H1 (cell line): ENCODE measurements at regions not wholly inside any gene's neighbourhood (a gene's known extent, or its start where the extent isn't known, plus 50 kb on each side); places are given as distances from the start of the nearest gene placed in this dataset.

Experiments used
- CTCF ChIA-PET: fragments of 300-600 bp; sonication (Branson Sonifier 250); formaldehyde crosslinking; loops from one replicate; lab custom pipeline; 2021; ENCODE audit not compliant: partially characterized antibody; lab: Charles Lee
- POLR2A ChIA-PET: fragments of 300-600 bp; sonication (Branson Sonifier 250); formaldehyde crosslinking; loops from one replicate; lab custom pipeline; 2021; ENCODE audit warnings: inconsistent platforms; ENCODE audit not compliant: partially characterized antibody; lab: Charles Lee
- DNase-seq, 2 experiments: peaks; one replicate each; pipeline versions ENCODE4 v3.0.0 to v3.0.0-alpha.2; 2010 to 2022; ENCODE audit warnings: low spot score in 2 of 2, low read depth in 1 of 2, mixed read lengths in 1 of 2
- FAIRE-seq: peaks from 2 replicates; lab custom pipeline; 2011; peaks lifted over from hg19 to GRCh38; lab: Jason Lieb, UNC
- H2AFZ ChIP-seq: 2 replicates; pipeline ENCODE4 v1.8.1; 2012; ENCODE audit warnings: low read length, inconsistent platforms
- H2AK5ac ChIP-seq: 2 replicates; pipeline ENCODE4 v1.6.1; 2013; ENCODE audit warnings: low read depth, low read length
- H2BK120ac ChIP-seq: replicated peaks from 2 replicates; pipeline ENCODE3; 2013; ENCODE audit warnings: low read depth, low read length, inconsistent platforms
- H2BK12ac ChIP-seq: 2 replicates; pipeline ENCODE4 v1.6.1; 2013; ENCODE audit warnings: low read depth, low read length
- H2BK15ac ChIP-seq: 2 replicates; pipeline ENCODE4 v1.6.1; 2013; ENCODE audit warnings: low read length
- H2BK20ac ChIP-seq: 2 replicates; pipeline ENCODE4 v1.6.1; 2013; ENCODE audit warnings: low read length
- H2BK5ac ChIP-seq: 2 replicates; pipeline ENCODE4 v1.6.1; 2013; ENCODE audit warnings: low read depth, low read length
- H3K14ac ChIP-seq: 2 replicates; pipeline ENCODE4 v1.6.1; 2013; ENCODE audit warnings: inconsistent platforms; ENCODE audit not compliant: insufficient read length
- H3K18ac ChIP-seq: 2 replicates; pipeline ENCODE4 v1.6.1; 2013; ENCODE audit warnings: low read length; ENCODE audit errors: extremely low read depth
- H3K23ac ChIP-seq: 2 replicates; pipeline ENCODE4 v1.6.1; 2013; ENCODE audit warnings: inconsistent platforms; ENCODE audit not compliant: insufficient read length
- H3K23me2 ChIP-seq: 2 replicates; pipeline ENCODE4 v1.6.1; 2013; ENCODE audit warnings: low read depth, low read length
- H3K27ac ChIP-seq: 2 replicates; pipeline ENCODE4 v1.6.1; 2011; ENCODE audit warnings: low read depth, low read length, inconsistent platforms
- H3K27me3 ChIP-seq, 4 experiments: replicated peaks in 1 of 4; 1 replicate in 1 of 4; 2 replicates in 3 of 4; pipeline versions ENCODE4 v1.6.1 to v1.8.1; 2011 to 2013; ENCODE audit warnings: low read length in 3 of 4, mild to moderate bottlenecking in 3 of 4, inconsistent platforms in 2 of 4, mixed read lengths in 2 of 4, moderate library complexity in 1 of 4; ENCODE audit not compliant: control insufficient read depth in 3 of 4, insufficient read depth in 3 of 4; ENCODE audit errors: extremely low read depth in 1 of 4
- H3K36me3 ChIP-seq, 4 experiments: 2 replicates each; pipeline versions ENCODE4 v1.6.1 to v1.8.1; 2011 to 2013; ENCODE audit warnings: mild to moderate bottlenecking in 4 of 4, low read length in 3 of 4, moderate library complexity in 2 of 4, control low read depth in 1 of 4, inconsistent platforms in 1 of 4; ENCODE audit not compliant: insufficient read depth in 4 of 4, control insufficient read depth in 2 of 4
- H3K4ac ChIP-seq: replicated peaks from 2 replicates; pipeline ENCODE3; 2013; ENCODE audit warnings: low read length, low read depth, mixed read lengths, inconsistent platforms; ENCODE audit not compliant: insufficient read length
- H3K4me1 ChIP-seq, 4 experiments: replicated peaks in 1 of 4; 1 replicate in 1 of 4; 2 replicates in 3 of 4; pipeline versions ENCODE4 v1.6.1 to v1.8.1; 2011 to 2013; ENCODE audit warnings: low read length in 3 of 4, inconsistent platforms in 2 of 4, mixed read lengths in 1 of 4; ENCODE audit not compliant: insufficient read depth in 4 of 4, control insufficient read depth in 3 of 4
- H3K4me2 ChIP-seq, 2 experiments: 2 replicates each; pipeline versions ENCODE4 v1.6.1 to v1.8.1; 2011 to 2013; ENCODE audit warnings: low read depth in 2 of 2, low read length in 2 of 2, control low read depth in 1 of 2, inconsistent platforms in 1 of 2, mild to moderate bottlenecking in 1 of 2; ENCODE audit not compliant: insufficient read depth in 1 of 2
- H3K4me3 ChIP-seq, 4 experiments: fragments of 200-600, 300-600 bp in 1 of 4; sonication (generic), shearing (Covaris generic), sonication (Bioruptor Twin) in 1 of 4; 2 replicates each; pipeline versions ENCODE4 v1.5.1 to v1.8.1; 2011 to 2016; ENCODE audit warnings: low read length in 4 of 4, low read depth in 3 of 4, control low read depth in 2 of 4, inconsistent platforms in 2 of 4, mild to moderate bottlenecking in 2 of 4, mixed read lengths in 1 of 4, moderate library complexity in 1 of 4; ENCODE audit not compliant: insufficient read depth in 2 of 4; ENCODE audit errors: extremely low read depth in 1 of 4
- H3K56ac ChIP-seq: replicated peaks from 2 replicates; pipeline ENCODE3; 2013; ENCODE audit warnings: low read depth, mild to moderate bottlenecking, mixed read lengths, low read length, inconsistent platforms; ENCODE audit not compliant: insufficient read length
- H3K79me1 ChIP-seq: 2 replicates; pipeline ENCODE4 v1.6.1; 2013; ENCODE audit warnings: low read depth, low read length, control low read depth
- H3K79me2 ChIP-seq, 2 experiments: 2 replicates each; pipeline versions ENCODE4 v1.6.1 to v1.8.1; 2012 to 2013; ENCODE audit warnings: low read length in 2 of 2, mild to moderate bottlenecking in 2 of 2, inconsistent platforms in 1 of 2; ENCODE audit not compliant: insufficient read depth in 2 of 2, control insufficient read depth in 1 of 2
- H3K9ac ChIP-seq, 4 experiments: replicated peaks in 1 of 4; 1 replicate in 1 of 4; 2 replicates in 3 of 4; pipeline versions ENCODE4 v1.6.1 to v1.8.1; 2011 to 2013; ENCODE audit warnings: low read depth in 3 of 4, low read length in 3 of 4, control low read depth in 2 of 4, mild to moderate bottlenecking in 2 of 4, moderate library complexity in 2 of 4, inconsistent platforms in 1 of 4; ENCODE audit errors: extremely low read depth in 1 of 4
- H3K9me3 ChIP-seq, 2 experiments: 2 replicates each; pipeline versions ENCODE4 v1.6.1 to v1.8.1; 2012 to 2013; ENCODE audit warnings: mild to moderate bottlenecking in 2 of 2, moderate library complexity in 2 of 2, control low read depth in 1 of 2, inconsistent platforms in 1 of 2, low read depth in 1 of 2, low read length in 1 of 2, mixed read lengths in 1 of 2; ENCODE audit not compliant: insufficient read depth in 2 of 2
- H4K20me1 ChIP-seq, 2 experiments: replicated peaks in 1 of 2; 2 replicates each; pipeline versions ENCODE3 to v1.8.1; 2011 to 2013; ENCODE audit warnings: inconsistent platforms in 2 of 2, low read length in 2 of 2, mild to moderate bottlenecking in 1 of 2; ENCODE audit not compliant: insufficient read depth in 2 of 2, control insufficient read depth in 1 of 2
- H4K5ac ChIP-seq: 2 replicates; pipeline ENCODE4 v1.6.1; 2013; ENCODE audit warnings: low read length, low read depth, mixed read lengths, inconsistent platforms; ENCODE audit not compliant: insufficient read length
- H4K8ac ChIP-seq: 2 replicates; pipeline ENCODE4 v1.8.0; 2013; ENCODE audit warnings: mild to moderate bottlenecking, moderate library complexity, low read length, inconsistent platforms; ENCODE audit not compliant: insufficient read depth; ENCODE audit errors: extremely low read depth
- H4K91ac ChIP-seq: replicated peaks from 2 replicates; pipeline ENCODE3; 2013; ENCODE audit warnings: low read length, mixed read lengths, inconsistent platforms; ENCODE audit not compliant: insufficient read length
- ASH2L ChIP-seq: fragments of 200-600, 300-600 bp; sonication (generic); IDR thresholded peaks from one replicate; pipeline ENCODE4 v1.7.1; 2017; ENCODE audit warnings: low read length
- ATF3 ChIP-seq: IDR thresholded peaks from 2 replicates; pipeline ENCODE4 v1.6.1; 2011; ENCODE audit warnings: low read depth, mild to moderate bottlenecking, low read length; ENCODE audit not compliant: insufficient read depth
- CBX5 ChIP-seq: fragments of 300-800, 300-1000 bp; sonication (generic); IDR thresholded peaks from 2 replicates; pipeline ENCODE4 v1.7.1; 2016; ENCODE audit warnings: antibody characterized with exemption, low read length, low read depth
- EP300 ChIP-seq, 2 experiments: IDR thresholded peaks; 1 replicate in 1 of 2; 2 replicates in 1 of 2; pipeline ENCODE4 v1.6.1; 2011 to 2012; ENCODE audit warnings: low read depth in 2 of 2, low read length in 2 of 2, mild to moderate bottlenecking in 2 of 2, borderline replicate concordance in 1 of 2, inconsistent platforms in 1 of 2, moderate library complexity in 1 of 2
- NANOG ChIP-seq: IDR thresholded peaks from 2 replicates; pipeline ENCODE4 v1.6.1; 2011; ENCODE audit warnings: low read length, low read depth, mild to moderate bottlenecking, inconsistent platforms; ENCODE audit not compliant: insufficient read depth, poor library complexity, severe bottlenecking
- POLR2AphosphoS5 ChIP-seq: IDR thresholded peaks from 2 replicates; pipeline ENCODE4 v1.6.1; 2011; ENCODE audit warnings: low read depth, low read length
- TAF7 ChIP-seq: optimal IDR thresholded peaks from 2 replicates; pipeline ENCODE3; 2011; ENCODE audit warnings: low read depth, mild to moderate bottlenecking, inconsistent platforms, low read length, moderate library complexity, borderline replicate concordance
- TBP ChIP-seq: IDR thresholded peaks from 2 replicates; pipeline ENCODE4 v1.6.1; 2011; ENCODE audit warnings: low read depth, low read length, improper control_type of control experiment
- WGBS, 2 experiments: shearing (Covaris generic) in 1 of 2; methylation state at CpG; one replicate each; pipeline versions ENCODE4 v1.1.6 to v1.1.7; 2013 to 2015; ENCODE audit warnings: low lambda C conversion rate in 2 of 2, mixed read lengths in 2 of 2, inconsistent platforms in 1 of 2, low coverage in 1 of 2, missing lambda C conversion rate in 1 of 2; ENCODE audit not compliant: insufficient replicate concordance in 2 of 2, insufficient coverage in 1 of 2, insufficient read length in 1 of 2; ENCODE audit errors: extremely low coverage in 1 of 2, missing lambda C conversion rate in 1 of 2; 5-methylcytosine and 5-hydroxymethylcytosine counted together

GRCh38 chr11:43145653-43146052 lies 166.1 kb upstream of the API5 start:
- Histone ChIP-seq H3K4ac (no peak overlapping the region), H3K4me2 (no peak overlapping the region), H2AK5ac (no peak overlapping the region), H4K20me1 (no peaks in the 10 kb centered on the region), H3K23ac (no peak overlapping the region), H3K79me1 (no peaks in the 10 kb centered on the region), H3K4me3 (no peak overlapping the region), H2BK12ac (no peak overlapping the region), H3K18ac (no peak overlapping the region), H4K8ac (no peak overlapping the region), H3K14ac (no peak overlapping the region), H3K27me3 (no peaks in the 10 kb centered on the region), H4K91ac (no peak overlapping the region), H3K79me2 (no peaks in the 10 kb centered on the region), H3K9ac (no peak overlapping the region), H2BK15ac (no peak overlapping the region), H2AFZ (no peak overlapping the region), H2BK20ac (no peak overlapping the region), H3K36me3 (no peaks in the 10 kb centered on the region), H3K9me3 (no peaks in the 10 kb centered on the region; a peak in 1 of 4 replicates), H3K23me2 (no peaks in the 10 kb centered on the region), H3K27ac (no peak overlapping the region), H4K5ac (no peak overlapping the region), H3K56ac (no peak overlapping the region), H2BK120ac (no peak overlapping the region), H3K4me1 (no peaks in the 10 kb centered on the region), H2BK5ac (no peak overlapping the region)
- DNase-seq (no peak), FAIRE-seq (no peak)
- POLR2A ChIA-PET, result no interaction called here
- CTCF ChIA-PET, result interaction anchor here (0.7 kb wide), 1 partner anchor 46 kb away, joined by 3 read pairs; no protein-coding TSS in a partner anchor
- WGBS, 2 experiments, result 85% methylated on average over 1 of the region's 1 CpG; no CpG with 5 or more reads in 1 of the 2 experiments
- TF ChIP-seq POLR2AphosphoS5 (no peak), TBP (no peak), EP300 (IDR thresholded peaks at IDR 0.05; ENCODE audit: borderline replicate concordance in 1 of 2, low read depth in 2 of 2, low read length in 2 of 2) (no peak), CBX5 (no peak), NANOG (no peak), ATF3 (no peak), ASH2L (no peak), TAF7 (no peak)
